Activated T-cell treated with anti-CD3 and anti-CD28 coated beads, Interleukin-2, amount 50 U/mL, for 24 hours (primary cell): ENCODE measurements at regions not wholly inside any gene's neighbourhood (a gene's known extent, or its start where the extent isn't known, plus 50 kb on each side); places are given as distances from the start of the nearest gene placed in this dataset.

Experiments
- DNase-seq: peaks from one replicate; pipeline ENCODE4 v3.0.0-alpha.2; 2020
- H3K27ac Mint-ChIP-seq: 2 replicates; pipeline ENCODE4 v1.8.0; 2020; ENCODE audit warnings: mild to moderate bottlenecking, mixed read lengths
- H3K27me3 Mint-ChIP-seq: 2 replicates; pipeline ENCODE4 v1.8.0; 2020; ENCODE audit warnings: mixed read lengths
- H3K36me3 Mint-ChIP-seq: 2 replicates; pipeline ENCODE4 v1.8.0; 2020; ENCODE audit warnings: low read depth, mixed read lengths
- H3K4me1 Mint-ChIP-seq: 2 replicates; pipeline ENCODE4 v1.8.0; 2020; ENCODE audit warnings: low read depth, mixed read lengths
- H3K4me3 Mint-ChIP-seq: 2 replicates; pipeline ENCODE4 v1.8.0; 2020; ENCODE audit warnings: mild to moderate bottlenecking, moderate library complexity, mixed read lengths
- H3K9me3 Mint-ChIP-seq: 2 replicates; pipeline ENCODE4 v1.8.0; 2020; ENCODE audit warnings: mixed read lengths

GRCh38 chr1:194233069-194233468, 1046.7 kb upstream of the B3GALT2 start:
- peaks cover 9% of the 10 kb centered on the region for H3K4me1 Mint-ChIP-seq
- no peaks in the 10 kb centered on the region for H3K27me3 Mint-ChIP-seq
- no peak for DNase-seq
- no peak overlapping the region for H3K27ac Mint-ChIP-seq
- no peak overlapping the region for H3K4me3 Mint-ChIP-seq
- no peaks in the 10 kb centered on the region for H3K9me3 Mint-ChIP-seq
- H3K36me3 Mint-ChIP-seq: no peaks in the 10 kb centered on the region

- no peak for DNase-seq
- H3K9me3 Mint-ChIP-seq: no peaks in the 10 kb centered on the region
- no peaks in the 10 kb centered on the region for H3K27me3 Mint-ChIP-seq
- H3K4me1 Mint-ChIP-seq: peaks cover 22% of the 10 kb centered on the region
- H3K4me3 Mint-ChIP-seq: no peak overlapping the region
- no peak overlapping the region for H3K27ac Mint-ChIP-seq
- H3K36me3 Mint-ChIP-seq: no peaks in the 10 kb centered on the region
These were observed 1044.1 kb upstream of the B3GALT2 start for GRCh38 chr1:194230351-194231144.

GRCh38 chr1:194228427-194228826, 1042.0 kb upstream of the B3GALT2 start:
- no peak overlapping the region for H3K4me3 Mint-ChIP-seq
- no peak for DNase-seq
- H3K27me3 Mint-ChIP-seq: no peaks in the 10 kb centered on the region
- peaks cover 26% of the 10 kb centered on the region for H3K4me1 Mint-ChIP-seq
- H3K36me3 Mint-ChIP-seq: no peaks in the 10 kb centered on the region
- H3K9me3 Mint-ChIP-seq: peaks cover 2% of the 10 kb centered on the region
- no peak overlapping the region for H3K27ac Mint-ChIP-seq

DNA sequence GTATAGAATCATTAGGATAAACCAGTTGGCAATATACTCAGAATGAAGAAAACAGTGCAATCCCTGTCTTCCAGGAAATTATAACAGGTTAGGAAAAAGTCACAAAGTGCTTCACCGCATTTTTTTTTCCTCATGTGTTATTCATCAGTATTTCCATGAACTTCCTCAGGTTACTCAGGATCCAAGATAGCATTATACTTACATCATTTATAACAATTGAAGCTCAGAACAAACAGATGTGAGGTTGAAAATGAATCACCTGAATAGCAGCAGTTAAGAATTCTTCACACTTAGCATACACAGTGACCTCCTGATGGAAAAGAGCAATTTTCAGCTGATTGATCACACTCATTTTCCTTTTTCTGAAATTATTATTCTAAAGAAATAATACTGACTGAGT, 1040.7 kb upstream of the B3GALT2 start:
- no peaks in the 10 kb centered on the region for H3K27me3 Mint-ChIP-seq
- peaks cover 23% of the 10 kb centered on the region for H3K4me1 Mint-ChIP-seq
- H3K4me3 Mint-ChIP-seq: no peak overlapping the region
- no peaks in the 10 kb centered on the region for H3K36me3 Mint-ChIP-seq
- peaks cover 2% of the 10 kb centered on the region for H3K9me3 Mint-ChIP-seq
- DNase-seq: no peak
- H3K27ac Mint-ChIP-seq: no peak overlapping the region

DNA sequence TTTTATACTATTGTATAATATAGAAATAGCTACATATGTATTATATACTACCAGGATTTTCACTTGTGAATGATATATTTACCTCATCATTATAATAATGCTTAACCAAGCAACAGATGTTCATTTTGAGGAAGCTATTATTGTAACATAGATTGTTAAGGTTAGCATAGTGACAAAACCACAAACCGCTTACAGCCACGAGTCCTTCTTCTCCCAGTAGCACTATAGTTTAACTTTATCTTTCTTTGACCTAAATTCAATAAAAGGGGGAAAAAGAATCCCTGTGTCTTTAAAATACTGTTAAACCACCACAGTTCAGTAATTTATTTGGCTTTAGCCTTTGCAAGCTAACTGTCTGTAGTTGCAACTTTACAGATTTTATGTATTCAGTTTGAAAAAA, 1039.4 kb upstream of the B3GALT2 start:
- Mint-ChIP-seq H3K4me1 (peaks cover 25% of the 10 kb centered on the region), H3K9me3 (peaks cover 2% of the 10 kb centered on the region), H3K4me3 (no peak overlapping the region), H3K27me3 (no peaks in the 10 kb centered on the region), H3K27ac (no peak overlapping the region), H3K36me3 (no peaks in the 10 kb centered on the region)
- no peak for DNase-seq

DNA sequence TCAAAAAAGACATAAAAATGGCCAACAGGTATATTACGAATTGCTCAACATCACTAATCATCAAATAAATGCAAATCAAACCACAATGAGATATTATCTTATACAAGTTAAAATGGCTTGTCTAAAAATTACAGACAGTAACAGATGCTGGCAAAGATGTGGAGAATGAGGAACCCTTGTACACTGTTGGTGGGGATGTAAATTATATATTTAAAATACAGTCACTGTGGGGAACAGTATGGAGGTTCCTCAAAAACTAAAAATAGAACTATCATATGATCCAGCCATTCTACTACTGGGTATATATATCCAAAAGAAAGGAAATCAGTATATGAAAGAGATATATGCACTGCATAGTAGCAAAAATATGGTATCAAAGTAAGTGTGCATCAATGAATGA, 1037.2 kb upstream of the B3GALT2 start:
- Mint-ChIP-seq H3K27ac (no peak overlapping the region), H3K4me1 (peaks cover 21% of the 10 kb centered on the region), H3K27me3 (no peaks in the 10 kb centered on the region), H3K36me3 (no peaks in the 10 kb centered on the region), H3K4me3 (no peak overlapping the region), H3K9me3 (peaks cover 2% of the 10 kb centered on the region)
- DNase-seq: no peak

- no peaks in the 10 kb centered on the region for H3K36me3 Mint-ChIP-seq
- DNase-seq: no peak
- no peaks in the 10 kb centered on the region for H3K4me1 Mint-ChIP-seq
- H3K9me3 Mint-ChIP-seq: no peaks in the 10 kb centered on the region
- H3K27ac Mint-ChIP-seq: no peak overlapping the region
- H3K4me3 Mint-ChIP-seq: no peak overlapping the region
- H3K27me3 Mint-ChIP-seq: no peaks in the 10 kb centered on the region
These were observed 1029.0 kb upstream of the B3GALT2 start for GRCh38 chr1:194215448-194215847.

DNA sequence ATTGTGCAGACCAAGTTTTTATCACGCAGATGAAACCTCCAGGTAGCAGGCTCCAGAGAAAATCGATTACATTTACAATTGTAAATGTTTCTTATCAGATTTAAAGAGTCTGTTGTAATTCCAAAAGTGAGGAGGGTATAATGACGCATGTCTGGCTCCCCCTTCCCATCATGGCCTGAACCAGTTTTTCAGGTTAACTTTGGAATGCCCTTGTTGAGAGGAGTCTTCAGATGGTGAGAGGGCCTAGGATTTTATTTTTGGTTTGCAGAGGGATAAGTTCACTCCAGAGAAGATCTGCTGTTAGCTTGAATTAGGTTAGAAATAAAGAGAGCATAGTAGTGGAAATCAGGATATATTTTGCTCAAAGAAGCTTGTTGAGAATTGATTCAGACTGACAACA, 1028.3 kb upstream of the B3GALT2 start:
- H3K36me3 Mint-ChIP-seq: no peaks in the 10 kb centered on the region
- H3K27ac Mint-ChIP-seq: no peak overlapping the region
- no peaks in the 10 kb centered on the region for H3K9me3 Mint-ChIP-seq
- no peak overlapping the region for H3K4me3 Mint-ChIP-seq
- H3K4me1 Mint-ChIP-seq: no peaks in the 10 kb centered on the region
- no peak for DNase-seq
- no peaks in the 10 kb centered on the region for H3K27me3 Mint-ChIP-seq

GRCh38 chr1:194209920-194210319, 1023.5 kb upstream of the B3GALT2 start:
- Mint-ChIP-seq H3K27me3 (no peaks in the 10 kb centered on the region), H3K9me3 (no peaks in the 10 kb centered on the region), H3K27ac (no peak overlapping the region), H3K4me3 (no peak overlapping the region), H3K4me1 (no peaks in the 10 kb centered on the region), H3K36me3 (no peaks in the 10 kb centered on the region)
- DNase-seq: no peak

DNA sequence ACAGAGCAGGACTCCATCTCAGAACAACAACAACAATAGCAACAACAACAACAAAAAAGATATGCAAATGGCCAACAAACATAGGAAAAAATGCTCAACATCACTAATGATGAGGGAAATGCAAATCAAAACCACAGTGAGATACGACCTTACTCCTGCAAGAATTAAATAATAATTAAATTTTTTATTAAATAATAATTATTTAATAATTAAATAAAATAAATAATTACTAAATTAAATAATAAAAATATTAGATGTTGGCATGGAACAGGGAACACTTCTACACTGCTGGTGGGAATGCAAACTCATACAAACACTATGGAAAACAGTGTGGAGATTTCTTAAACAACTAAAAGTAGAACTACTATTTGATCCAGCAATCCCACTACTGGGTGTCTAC, 1022.3 kb upstream of the B3GALT2 start:
- Mint-ChIP-seq H3K27ac (no peak overlapping the region), H3K4me3 (no peak overlapping the region), H3K27me3 (no peaks in the 10 kb centered on the region), H3K36me3 (no peaks in the 10 kb centered on the region), H3K9me3 (no peaks in the 10 kb centered on the region), H3K4me1 (no peaks in the 10 kb centered on the region)
- DNase-seq: no peak

GRCh38 chr1:194196562-194196961, 1010.1 kb upstream of the B3GALT2 start:
- no peaks in the 10 kb centered on the region for H3K4me1 Mint-ChIP-seq

GRCh38 chr1:194194724-194195123, 1008.3 kb upstream of the B3GALT2 start:
- no peaks in the 10 kb centered on the region for H3K27me3 Mint-ChIP-seq
- no peaks in the 10 kb centered on the region for H3K36me3 Mint-ChIP-seq
- no peak for DNase-seq
- H3K27ac Mint-ChIP-seq: no peak overlapping the region
- H3K4me1 Mint-ChIP-seq: no peaks in the 10 kb centered on the region
- H3K9me3 Mint-ChIP-seq: no peaks in the 10 kb centered on the region
- no peak overlapping the region for H3K4me3 Mint-ChIP-seq

More at GRCh38 chr1:194196562-194196961, 1010.1 kb upstream of the B3GALT2 start:
- DNase-seq: no peak
- H3K9me3 Mint-ChIP-seq: no peaks in the 10 kb centered on the region
- no peaks in the 10 kb centered on the region for H3K36me3 Mint-ChIP-seq
- H3K27ac Mint-ChIP-seq: no peak overlapping the region
- no peak overlapping the region for H3K4me3 Mint-ChIP-seq
- H3K27me3 Mint-ChIP-seq: no peaks in the 10 kb centered on the region

- Mint-ChIP-seq H3K27me3 (no peaks in the 10 kb centered on the region), H3K4me3 (no peak overlapping the region), H3K36me3 (no peaks in the 10 kb centered on the region), H3K27ac (no peak overlapping the region), H3K4me1 (no peaks in the 10 kb centered on the region), H3K9me3 (no peaks in the 10 kb centered on the region)
- DNase-seq: no peak
These were observed 998.6 kb upstream of the B3GALT2 start for GRCh38 chr1:194184974-194185373.

- Mint-ChIP-seq H3K36me3 (no peaks in the 10 kb centered on the region), H3K4me3 (no peak overlapping the region)
These were observed 998.0 kb upstream of the B3GALT2 start for GRCh38 chr1:194184425-194184824.

GRCh38 chr1:194181845-194182244, 995.4 kb upstream of the B3GALT2 start:
- Mint-ChIP-seq H3K4me3 (no peak overlapping the region), H3K9me3 (no peaks in the 10 kb centered on the region), H3K27ac (no peak overlapping the region), H3K4me1 (no peaks in the 10 kb centered on the region), H3K36me3 (no peaks in the 10 kb centered on the region), H3K27me3 (no peaks in the 10 kb centered on the region)
- no peak for DNase-seq

More at GRCh38 chr1:194184425-194184824, 998.0 kb upstream of the B3GALT2 start:
- no peaks in the 10 kb centered on the region for H3K9me3 Mint-ChIP-seq
- H3K4me1 Mint-ChIP-seq: no peaks in the 10 kb centered on the region
- DNase-seq: no peak
- no peaks in the 10 kb centered on the region for H3K27me3 Mint-ChIP-seq
- H3K27ac Mint-ChIP-seq: no peak overlapping the region

DNA sequence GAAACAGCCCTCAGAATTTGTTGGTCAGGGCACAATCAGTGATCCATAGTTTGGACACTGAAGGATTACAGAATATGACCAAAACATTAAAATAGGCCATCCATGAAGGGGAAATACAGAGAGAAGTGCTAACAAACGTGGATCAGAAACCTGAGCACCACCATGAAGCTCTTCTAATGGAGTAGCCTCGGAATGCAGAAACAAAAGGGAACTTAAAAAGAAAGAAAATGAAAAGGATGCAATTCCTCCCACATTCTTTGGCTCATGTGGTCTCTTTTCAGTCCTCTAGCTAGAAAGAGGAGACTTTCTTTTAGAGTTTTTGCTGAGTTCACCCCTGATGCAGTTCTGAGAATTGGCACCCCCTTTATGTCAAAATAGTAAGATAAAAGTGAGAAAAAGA, 989.8 kb upstream of the B3GALT2 start:
- no peaks in the 10 kb centered on the region for H3K27me3 Mint-ChIP-seq
- H3K36me3 Mint-ChIP-seq: no peaks in the 10 kb centered on the region
- H3K9me3 Mint-ChIP-seq: no peaks in the 10 kb centered on the region
- no peaks in the 10 kb centered on the region for H3K4me1 Mint-ChIP-seq
- no peak overlapping the region for H3K4me3 Mint-ChIP-seq
- DNase-seq: no peak
- H3K27ac Mint-ChIP-seq: no peak overlapping the region
